SU-DHL-6 (cell line): ENCODE measurements at regions not wholly inside any gene's neighbourhood (a gene's known extent, or its start where the extent isn't known, plus 50 kb on each side); places are given as distances from the start of the nearest gene placed in this dataset.

Experiments
- EZH2phosphoT487 ChIP-seq: fragments of 200-600 bp; sonication (generic), shearing (Covaris generic); conservative IDR thresholded peaks from 2 replicates; pipeline ENCODE4 v1.6.1; 2018; ENCODE audit warnings: mild to moderate bottlenecking, antibody characterized with exemption, low read length, moderate library complexity, mixed read lengths
- TF ChIP-seq, protein P1 (sequence below): fragments of 200-600 bp; sonication (generic); IDR thresholded peaks from one replicate; pipeline ENCODE4 v1.5.1; 2017; ENCODE audit warnings: antibody characterized with exemption, mild to moderate bottlenecking, low read length, moderate library complexity; ENCODE audit not compliant: insufficient read depth, poor library complexity, severe bottlenecking

DNA sequence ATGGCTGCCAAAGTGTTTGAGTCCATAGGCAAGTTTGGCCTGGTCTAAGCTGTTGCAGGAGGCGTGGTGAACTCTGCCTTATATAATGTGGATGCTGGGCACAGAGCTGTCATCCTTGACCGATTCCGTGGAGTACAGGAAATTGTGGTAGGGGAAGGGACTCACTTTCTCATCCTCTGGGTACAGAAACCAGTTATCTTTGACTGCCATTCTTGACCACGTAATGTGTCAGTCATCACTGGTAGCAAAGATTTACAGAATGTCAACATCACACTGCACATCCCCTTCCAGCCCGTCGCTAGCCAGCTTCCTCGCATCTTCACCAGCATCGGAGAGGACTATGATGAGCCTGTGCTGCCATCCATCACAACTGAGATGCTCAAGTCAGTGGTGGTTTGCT lies 215.8 kb upstream of the JUN start:
- TF ChIP-seq, protein P1, sequence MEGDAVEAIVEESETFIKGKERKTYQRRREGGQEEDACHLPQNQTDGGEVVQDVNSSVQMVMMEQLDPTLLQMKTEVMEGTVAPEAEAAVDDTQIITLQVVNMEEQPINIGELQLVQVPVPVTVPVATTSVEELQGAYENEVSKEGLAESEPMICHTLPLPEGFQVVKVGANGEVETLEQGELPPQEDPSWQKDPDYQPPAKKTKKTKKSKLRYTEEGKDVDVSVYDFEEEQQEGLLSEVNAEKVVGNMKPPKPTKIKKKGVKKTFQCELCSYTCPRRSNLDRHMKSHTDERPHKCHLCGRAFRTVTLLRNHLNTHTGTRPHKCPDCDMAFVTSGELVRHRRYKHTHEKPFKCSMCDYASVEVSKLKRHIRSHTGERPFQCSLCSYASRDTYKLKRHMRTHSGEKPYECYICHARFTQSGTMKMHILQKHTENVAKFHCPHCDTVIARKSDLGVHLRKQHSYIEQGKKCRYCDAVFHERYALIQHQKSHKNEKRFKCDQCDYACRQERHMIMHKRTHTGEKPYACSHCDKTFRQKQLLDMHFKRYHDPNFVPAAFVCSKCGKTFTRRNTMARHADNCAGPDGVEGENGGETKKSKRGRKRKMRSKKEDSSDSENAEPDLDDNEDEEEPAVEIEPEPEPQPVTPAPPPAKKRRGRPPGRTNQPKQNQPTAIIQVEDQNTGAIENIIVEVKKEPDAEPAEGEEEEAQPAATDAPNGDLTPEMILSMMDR, result no peak
- TF ChIP-seq EZH2phosphoT487, result no peak
